ENCODE measurements at regions not wholly inside any gene's neighbourhood (a gene's known extent, or its start where the extent isn't known, plus 50 kb on each side); places are given as distances from the start of the nearest gene placed in this dataset.
"Not testable (repeated sequence)": the region's sequence is repeated elsewhere in the genome, so short reads cannot be mapped to it uniquely, and the experiment has no call there.

- DNase-seq = no peak
Measured at GRCh38 chr10:125231116-125231812, 70.9 kb upstream of the CTBP2 start.

GRCh38 chr10:125230251-125230650 is 69.9 kb upstream of the CTBP2 start:
- no peak for DNase-seq

GRCh38 chr10:125228245-125228940 is 68.0 kb upstream of the CTBP2 start:
- not testable (repeated sequence) for DNase-seq

GRCh38 chr10:125227546-125227945 is 67.2 kb upstream of the CTBP2 start:
- DNase-seq = no peak

DNA sequence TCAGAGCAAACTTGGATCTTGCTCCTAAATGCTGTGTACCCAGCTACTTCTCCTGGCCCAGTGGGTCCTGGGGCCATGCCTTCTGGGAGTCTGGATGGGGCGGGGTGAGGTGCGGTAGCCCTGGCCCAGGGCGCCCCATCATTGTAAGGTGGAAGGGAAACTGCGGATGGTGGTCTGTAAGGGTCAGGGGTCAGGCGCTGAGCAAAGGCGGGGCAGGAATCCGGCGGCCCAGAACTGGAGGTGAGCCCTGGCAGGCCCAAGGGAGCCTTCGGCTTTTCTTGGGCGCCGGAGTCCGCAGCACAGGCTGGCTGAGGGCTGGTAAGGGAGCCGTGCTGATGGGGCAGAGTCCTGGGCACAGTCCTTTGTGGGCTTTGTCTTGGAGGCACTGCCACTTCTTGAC is 66.5 kb upstream of the CTBP2 start:
- DNase-seq = no peak

DNA sequence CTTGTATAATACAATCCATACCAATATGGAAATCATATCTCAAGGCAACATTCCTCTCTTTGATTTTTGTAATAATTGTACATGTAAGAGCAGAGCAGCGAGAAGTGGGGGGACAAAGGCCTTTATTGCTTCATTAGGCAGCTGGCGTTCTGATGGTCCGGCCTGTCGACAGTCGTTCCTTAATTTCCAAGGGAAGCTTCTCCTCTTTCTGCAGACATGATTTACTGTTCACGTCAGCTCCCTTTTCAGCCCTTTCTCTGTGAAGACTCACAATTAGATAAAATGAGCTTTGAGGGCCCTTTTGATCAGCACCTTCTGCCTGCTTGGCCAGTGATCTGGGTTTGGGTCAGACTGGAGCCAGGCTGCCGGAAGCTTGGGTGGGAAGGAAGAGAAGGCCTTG is 65.6 kb upstream of the CTBP2 start:
- no peak for DNase-seq

DNA sequence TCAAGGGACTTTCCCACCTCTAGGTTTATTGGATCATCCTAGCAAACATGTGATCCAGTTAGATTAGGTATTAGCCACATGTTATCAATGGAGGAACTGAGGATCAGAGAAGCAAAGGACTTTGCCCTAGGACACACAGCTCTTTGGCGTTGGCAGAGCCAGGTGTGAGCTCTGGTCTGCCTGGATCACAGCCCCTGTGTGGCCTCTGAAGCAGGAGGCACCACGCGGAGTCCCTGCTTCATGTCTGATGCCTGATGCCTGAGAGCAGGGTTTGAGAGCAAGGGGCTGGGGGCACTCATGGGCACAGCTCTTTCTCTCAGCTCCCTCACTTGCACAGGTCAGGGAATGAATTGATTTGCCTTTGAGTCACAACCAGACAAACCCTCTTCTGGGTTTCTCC is 64.7 kb upstream of the CTBP2 start:
- no peak for DNase-seq

DNA sequence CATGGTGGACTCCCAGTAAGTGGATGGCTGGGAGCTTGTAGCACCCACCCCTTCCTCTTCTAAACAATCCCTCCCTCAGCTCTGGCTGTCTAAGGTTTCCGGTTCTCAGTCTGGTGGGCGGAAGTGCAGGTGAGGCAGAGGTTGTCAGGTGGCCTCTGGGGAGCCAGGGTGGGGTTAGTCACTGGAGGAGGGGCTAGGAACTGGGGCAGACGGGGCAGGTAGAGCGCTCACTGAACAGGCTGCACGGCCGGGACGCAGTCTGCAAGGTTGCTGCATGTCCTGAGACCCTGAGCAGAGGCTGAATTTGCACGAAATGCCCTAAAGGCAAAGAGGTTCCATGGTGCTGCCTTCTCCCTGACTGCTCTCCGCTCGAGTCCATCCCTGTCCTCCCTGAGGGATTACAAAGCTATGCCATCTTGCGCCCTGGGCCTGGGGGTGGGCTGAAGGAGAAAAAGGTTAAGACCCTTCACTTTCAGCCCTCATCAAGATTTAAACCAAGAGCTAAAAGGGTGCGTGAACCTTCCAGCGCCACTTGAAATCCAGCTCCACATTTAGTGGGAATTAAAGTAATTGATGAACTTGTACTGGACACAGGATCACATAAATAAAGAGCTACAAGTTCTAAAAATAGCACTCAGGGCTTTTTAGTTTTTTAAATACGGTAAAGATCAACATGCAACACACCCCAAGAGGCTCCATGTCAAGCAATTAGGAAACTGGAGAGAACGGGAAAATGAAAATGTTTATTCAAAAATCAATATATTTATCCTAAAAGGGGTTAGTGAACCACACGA is 62.3 kb upstream of the CTBP2 start:
- no peak for DNase-seq

DNA sequence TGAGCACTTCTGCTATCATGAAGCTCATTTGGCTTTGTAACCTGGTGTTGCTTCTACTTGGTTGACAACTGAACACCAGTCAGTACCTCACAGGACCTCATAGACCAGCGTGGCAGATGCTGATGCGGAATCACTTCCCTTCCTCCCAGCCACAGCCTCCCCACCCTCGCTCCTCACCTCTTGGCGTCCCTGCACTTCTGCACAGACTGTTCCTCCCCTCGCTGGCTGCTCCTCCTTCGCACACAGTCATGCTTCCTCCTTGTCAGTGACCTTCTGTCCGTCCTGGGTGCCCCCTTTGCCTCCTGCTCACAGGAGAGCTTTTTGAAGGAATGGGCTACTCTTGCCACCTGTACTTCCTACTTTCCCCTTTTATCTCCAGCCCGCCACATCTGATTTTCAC is 61.4 kb upstream of the CTBP2 start:
- DNase-seq = no peak

GRCh38 chr10:125219776-125220175 is 59.4 kb upstream of the CTBP2 start:
- no peak for DNase-seq

GRCh38 chr10:125218967-125219366 is 58.6 kb upstream of the CTBP2 start:
- no peak for DNase-seq

GRCh38 chr10:125217990-125218675 is 57.8 kb upstream of the CTBP2 start:
- no peak for DNase-seq

DNA sequence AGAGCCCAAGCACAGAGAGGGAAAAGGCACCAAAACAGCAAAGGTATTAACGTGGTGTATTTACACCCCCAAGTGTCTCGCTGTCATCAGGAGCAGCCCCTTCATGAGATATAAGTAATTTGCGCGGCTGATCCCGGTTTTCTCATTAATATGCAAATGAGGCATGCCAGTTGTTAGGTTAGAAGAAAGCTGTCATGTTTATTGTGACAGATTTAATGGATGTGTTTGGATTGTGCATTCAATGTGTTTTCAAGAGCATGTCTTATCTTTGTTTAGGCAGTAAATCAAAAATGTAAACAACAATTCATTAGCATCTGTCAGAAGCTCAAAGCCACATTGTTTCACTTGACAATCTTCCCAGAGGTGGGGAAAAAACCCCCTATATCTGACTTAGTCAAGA is 56.5 kb upstream of the CTBP2 start:
- no peak for DNase-seq

GRCh38 chr10:125216309-125216708 is 55.9 kb upstream of the CTBP2 start:
- DNase-seq = no peak

- no peak for DNase-seq
Measured at GRCh38 chr10:125214283-125214570, 53.9 kb upstream of the CTBP2 start.

DNA sequence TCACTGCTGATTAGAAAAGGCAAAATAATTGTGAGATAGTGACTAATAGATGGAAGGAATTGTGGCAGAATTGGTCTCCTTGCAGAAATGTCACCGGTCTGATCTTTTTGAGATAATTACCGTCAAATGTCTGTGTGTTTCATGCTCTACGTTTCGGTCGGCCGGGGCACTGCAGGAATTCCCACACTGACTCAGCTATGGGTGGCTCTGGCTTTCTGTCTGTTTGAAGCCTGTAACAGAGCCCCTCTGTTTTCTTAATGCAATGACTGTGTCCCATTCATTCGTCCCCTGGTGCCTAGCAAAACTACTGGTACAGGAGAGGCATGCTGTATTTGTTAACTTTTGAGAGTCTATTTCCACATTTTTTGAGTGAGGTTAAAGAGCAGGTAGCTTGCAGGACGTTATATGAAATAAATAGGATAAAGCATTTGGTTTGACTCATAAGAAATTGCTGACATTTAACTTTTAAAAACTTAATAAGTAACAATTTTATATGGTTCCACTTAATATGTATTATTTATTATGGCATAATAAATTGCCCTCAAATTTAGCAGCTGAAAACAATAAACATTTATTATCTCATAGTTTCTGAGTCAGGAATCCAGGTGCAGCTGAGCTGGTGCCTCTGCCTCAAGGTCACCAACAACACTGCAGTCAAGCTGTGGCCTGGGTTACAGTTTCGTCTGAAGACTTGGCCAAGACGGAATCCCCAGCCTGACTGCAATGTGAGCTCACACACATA is 53.3 kb upstream of the CTBP2 start:
- DNase-seq = no peak

- DNase-seq = no peak
Measured at GRCh38 chr10:125212150-125212809, 51.9 kb upstream of the CTBP2 start.

Data from NCI-H2107 (cell line).